ENCODE measurements at regions not wholly inside any gene's neighbourhood (a gene's known extent, or its start where the extent isn't known, plus 50 kb on each side); places are given as distances from the start of the nearest gene placed in this dataset.

DNA sequence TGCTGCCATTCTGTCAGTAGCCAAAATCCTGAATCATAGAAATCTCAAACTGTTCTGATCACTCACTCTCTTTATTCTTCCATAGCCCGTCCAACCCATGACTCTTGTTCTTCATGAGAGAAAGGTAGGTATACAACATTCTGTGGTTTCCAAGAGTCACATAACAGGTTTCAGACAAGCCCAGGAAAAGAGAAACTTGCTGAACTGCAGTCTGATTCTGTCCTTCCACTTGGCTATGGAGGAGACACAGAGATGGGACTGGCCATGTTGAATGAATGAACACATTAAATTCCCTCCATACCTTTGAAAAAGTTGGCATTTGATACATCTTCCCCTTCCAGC is 880.2 kb upstream of the CELF4 start:
- TF ChIP-seq, protein P1, sequence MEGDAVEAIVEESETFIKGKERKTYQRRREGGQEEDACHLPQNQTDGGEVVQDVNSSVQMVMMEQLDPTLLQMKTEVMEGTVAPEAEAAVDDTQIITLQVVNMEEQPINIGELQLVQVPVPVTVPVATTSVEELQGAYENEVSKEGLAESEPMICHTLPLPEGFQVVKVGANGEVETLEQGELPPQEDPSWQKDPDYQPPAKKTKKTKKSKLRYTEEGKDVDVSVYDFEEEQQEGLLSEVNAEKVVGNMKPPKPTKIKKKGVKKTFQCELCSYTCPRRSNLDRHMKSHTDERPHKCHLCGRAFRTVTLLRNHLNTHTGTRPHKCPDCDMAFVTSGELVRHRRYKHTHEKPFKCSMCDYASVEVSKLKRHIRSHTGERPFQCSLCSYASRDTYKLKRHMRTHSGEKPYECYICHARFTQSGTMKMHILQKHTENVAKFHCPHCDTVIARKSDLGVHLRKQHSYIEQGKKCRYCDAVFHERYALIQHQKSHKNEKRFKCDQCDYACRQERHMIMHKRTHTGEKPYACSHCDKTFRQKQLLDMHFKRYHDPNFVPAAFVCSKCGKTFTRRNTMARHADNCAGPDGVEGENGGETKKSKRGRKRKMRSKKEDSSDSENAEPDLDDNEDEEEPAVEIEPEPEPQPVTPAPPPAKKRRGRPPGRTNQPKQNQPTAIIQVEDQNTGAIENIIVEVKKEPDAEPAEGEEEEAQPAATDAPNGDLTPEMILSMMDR (conservative IDR thresholded peaks at IDR 0.05; ENCODE audit: low read length) = no peak
- no peak for TF ChIP-seq EZH2phosphoT487 (IDR thresholded peaks at IDR 0.05; ENCODE audit: borderline replicate concordance, low read depth, low read length)
